Stimulated activated CD8-positive, alpha-beta memory T cell treated with anti-CD3 and anti-CD28 coated beads, Interleukin-4, amount 100 ng/mL, for 24 hours (primary cell): ENCODE measurements at regions not wholly inside any gene's neighbourhood (a gene's known extent, or its start where the extent isn't known, plus 50 kb on each side); places are given as distances from the start of the nearest gene placed in this dataset.
"Not testable (repeated sequence)": the region's sequence is repeated elsewhere in the genome, so short reads cannot be mapped to it uniquely, and the experiment has no call there.

Experiments
- DNase-seq: peaks from one replicate; pipeline ENCODE4 v3.0.0-alpha.2; 2020; ENCODE audit warnings: low read depth

GRCh38 chr7:131797841-131798240, 241.4 kb upstream of the PODXL start:
- no peak for DNase-seq

- no peak for DNase-seq
Observed at GRCh38 chr7:131795400-131795799, 239.0 kb upstream of the PODXL start.

- no peak for DNase-seq
Observed at GRCh38 chr7:131792311-131792710, 235.9 kb upstream of the PODXL start.

- DNase-seq = no peak
Observed at GRCh38 chr7:131787101-131787500, 230.7 kb upstream of the PODXL start.

GRCh38 chr7:131786204-131786603, 229.8 kb upstream of the PODXL start:
- no peak for DNase-seq

- DNase-seq = no peak
Observed at GRCh38 chr7:131778601-131779000, 222.2 kb upstream of the PODXL start.

GRCh38 chr7:131774419-131775220, 218.2 kb upstream of the PODXL start:
- DNase-seq = no peak

GRCh38 chr7:131773413-131773812, 217.0 kb upstream of the PODXL start:
- DNase-seq = no peak

GRCh38 chr7:131769241-131769640, 212.8 kb upstream of the PODXL start:
- DNase-seq = no peak

- no peak for DNase-seq
Observed at GRCh38 chr7:131767591-131767990, 211.2 kb upstream of the PODXL start.

- no peak for DNase-seq
Observed at GRCh38 chr7:131765575-131765974, 209.1 kb upstream of the PODXL start.

GRCh38 chr7:131764143-131764775, 207.8 kb upstream of the PODXL start:
- no peak for DNase-seq

GRCh38 chr7:131762753-131763152, 206.3 kb upstream of the PODXL start:
- DNase-seq = no peak

- not testable (repeated sequence) for DNase-seq
Observed at GRCh38 chr7:131755801-131756200, 199.4 kb upstream of the PODXL start.

GRCh38 chr7:131753620-131754222, 197.3 kb upstream of the PODXL start:
- no peak for DNase-seq

- no peak for DNase-seq
Observed at GRCh38 chr7:131747658-131748232, 191.3 kb upstream of the PODXL start.

GRCh38 chr7:131745390-131746248, 189.2 kb upstream of the PODXL start:
- DNase-seq = no peak

GRCh38 chr7:131741446-131741845, 185.0 kb upstream of the PODXL start:
- no peak for DNase-seq

GRCh38 chr7:131737746-131738465, 181.5 kb upstream of the PODXL start:
- DNase-seq = no peak

GRCh38 chr7:131735101-131735500, 178.7 kb upstream of the PODXL start:
- DNase-seq = no peak

GRCh38 chr7:131733604-131734003, 177.2 kb upstream of the PODXL start:
- DNase-seq = no peak
